HCT116 (cell line): ENCODE measurements at regions not wholly inside any gene's neighbourhood (a gene's known extent, or its start where the extent isn't known, plus 50 kb on each side); places are given as distances from the start of the nearest gene placed in this dataset.

Experiments used
- ATAC-seq: fragments of 200-7000 bp; cut with Tn5 transposase; 2 replicates; pipeline ENCODE4 v1.9.1; 2020; ENCODE audit warnings: mild to moderate bottlenecking, moderate library complexity
- BruUV-seq: library from RNA; stranded (reverse); fragments of 400-500 nt; replicated peaks from 2 replicates; lab custom pipeline; 2021; lab: Mats Ljungman, UMichigan
- CTCF ChIA-PET: fragments of 300-600 bp; sonication (Branson Sonifier 250); formaldehyde crosslinking; loops from one replicate; lab custom pipeline; 2021; ENCODE audit warnings: antibody characterized with exemption; lab: Charles Lee
- POLR2A ChIA-PET: fragments of 300-600, 350-600 bp; sonication (Branson Sonifier 250); formaldehyde crosslinking; loops from one replicate; lab custom pipeline; 2021; ENCODE audit warnings: antibody characterized with exemption; lab: Charles Lee
- RAD21 ChIA-PET, 2 experiments: fragments of 300-600 bp; sonication (Branson Sonifier 250); formaldehyde crosslinking; loops; one replicate each; lab custom pipeline; 2023; ENCODE audit warnings: low total read pairs in 2 of 2; ENCODE audit not compliant: uncharacterized antibody in 2 of 2, unreplicated experiment in 2 of 2, low non-redundant PET in 1 of 2; lab: Charles Lee
- DNase-seq: peaks from one replicate; pipeline ENCODE4 v3.0.0-alpha.2; 2010; ENCODE audit warnings: low read depth, low spot score
- H2AFZ ChIP-seq: fragments of 200-600 bp; shearing (Covaris generic), sonication (generic); 2 replicates; pipeline ENCODE4 v1.6.1; 2017; ENCODE audit warnings: low read depth, mixed run types, mixed read lengths, antibody characterized with exemption, low read length; ENCODE audit not compliant: poor library complexity, severe bottlenecking
- H3K27ac ChIP-seq: 2 replicates; pipeline ENCODE4 v1.5.1; 2012; ENCODE audit warnings: low read depth, low read length
- H3K27me3 ChIP-seq: fragments of 200-600 bp; sonication (generic); 2 replicates; pipeline ENCODE4 v1.6.1; 2016; ENCODE audit warnings: mixed run types, low read length, mixed read lengths; ENCODE audit not compliant: insufficient read depth
- H3K36me3 ChIP-seq, 2 experiments: fragments of 200-500 bp in 1 of 2; fragments of 200-600 bp in 1 of 2; sonication (Bioruptor generic) in 1 of 2; sonication (generic) in 1 of 2; 2 replicates each; pipeline versions ENCODE4 v1.5.1 to v1.6.1; 2014 to 2016; ENCODE audit warnings: low read length in 2 of 2, inconsistent platforms in 1 of 2, mixed read lengths in 1 of 2, mixed run types in 1 of 2; ENCODE audit not compliant: insufficient read depth in 2 of 2, control insufficient read depth in 1 of 2
- H3K4me1 ChIP-seq, 2 experiments: fragments of 200-600 bp in 1 of 2; sonication (generic) in 1 of 2; 2 replicates each; pipeline versions ENCODE4 v1.5.1 to v1.6.1; 2012 to 2017; ENCODE audit warnings: low read length in 2 of 2, inconsistent platforms in 1 of 2, mild to moderate bottlenecking in 1 of 2, mixed read lengths in 1 of 2, mixed run types in 1 of 2, moderate library complexity in 1 of 2; ENCODE audit not compliant: insufficient read depth in 2 of 2, control insufficient read depth in 1 of 2
- H3K4me2 ChIP-seq: fragments of 200-600 bp; sonication (generic); 2 replicates; pipeline ENCODE4 v1.6.1; 2017; ENCODE audit warnings: mixed run types, low read length, mixed read lengths
- H3K4me3 ChIP-seq, 2 experiments: fragments of 200-600 bp in 1 of 2; sonication (generic) in 1 of 2; replicated peaks in 1 of 2; 2 replicates each; pipeline ENCODE4 v1.5.1; 2011 to 2016; ENCODE audit warnings: low read length in 2 of 2, control low read depth in 1 of 2, low read depth in 1 of 2, mild to moderate bottlenecking in 1 of 2, mixed read lengths in 1 of 2, mixed run types in 1 of 2
- H3K79me2 ChIP-seq: fragments of 200-600 bp; sonication (generic); 2 replicates; pipeline ENCODE4 v1.6.1; 2017; ENCODE audit warnings: mild to moderate bottlenecking, mixed run types, low read length, moderate library complexity, mixed read lengths; ENCODE audit not compliant: insufficient read depth
- H3K9ac ChIP-seq: fragments of 200-600 bp; sonication (generic); 2 replicates; pipeline ENCODE4 v1.6.1; 2016; ENCODE audit warnings: low read length, mixed read lengths
- H3K9me2 ChIP-seq: fragments of 200-600 bp; sonication (generic), shearing (Covaris generic); 2 replicates; pipeline ENCODE4 v1.6.1; 2017; ENCODE audit warnings: mixed run types, mild to moderate bottlenecking, moderate library complexity; ENCODE audit not compliant: insufficient read depth
- H3K9me3 ChIP-seq, 2 experiments: fragments of 200-500 bp in 1 of 2; fragments of 200-600 bp in 1 of 2; sonication (Bioruptor generic) in 1 of 2; sonication (generic) in 1 of 2; 2 replicates each; pipeline ENCODE4 v1.6.1; 2014 to 2017; ENCODE audit warnings: low read length in 2 of 2, mixed read lengths in 2 of 2, inconsistent platforms in 1 of 2, low read depth in 1 of 2, mild to moderate bottlenecking in 1 of 2, mixed run types in 1 of 2, moderate library complexity in 1 of 2; ENCODE audit not compliant: control insufficient read depth in 1 of 2, insufficient read depth in 1 of 2
- H4K20me1 ChIP-seq: fragments of 200-600 bp; sonication (generic), shearing (Covaris generic); 2 replicates; pipeline ENCODE4 v1.6.1; 2017; ENCODE audit warnings: mixed run types, mild to moderate bottlenecking, moderate library complexity; ENCODE audit not compliant: insufficient read depth
- CBX3 ChIP-seq: IDR thresholded peaks from 2 replicates; pipeline ENCODE4 v1.6.1; 2012; ENCODE audit warnings: low read depth
- CTCF ChIP-seq, 3 experiments: fragments of 200-600 bp in 1 of 3; sonication (generic) in 1 of 3; IDR thresholded peaks in 2 of 3; conservative IDR thresholded peaks in 1 of 3; 2 replicates each; pipeline ENCODE4 v1.5.1; 2012 to 2017; ENCODE audit warnings: low read depth in 2 of 3, low read length in 2 of 3, antibody characterized with exemption in 1 of 3, borderline replicate concordance in 1 of 3, control low read depth in 1 of 3, mild to moderate bottlenecking in 1 of 3, mixed read lengths in 1 of 3, mixed run types in 1 of 3, moderate library complexity in 1 of 3; ENCODE audit not compliant: insufficient read depth in 1 of 3
- FOSL1 ChIP-seq: IDR thresholded peaks from 2 replicates; pipeline ENCODE4 v1.6.1; 2012; ENCODE audit warnings: low read depth
- POLR2A ChIP-seq: IDR thresholded peaks from 2 replicates; pipeline ENCODE4 v1.7.0; 2011; ENCODE audit warnings: borderline replicate concordance; ENCODE audit not compliant: insufficient read depth, insufficient read length; ENCODE audit errors: extremely low read depth
- POLR2AphosphoS5 ChIP-seq: IDR thresholded peaks from 2 replicates; pipeline ENCODE4 v1.6.1; 2011; ENCODE audit warnings: mild to moderate bottlenecking, low read depth, low read length, moderate library complexity
- RAD21 ChIP-seq: IDR thresholded peaks from 2 replicates; pipeline ENCODE4 v1.6.1; 2012; ENCODE audit warnings: low read depth, mild to moderate bottlenecking
- ZNF274 ChIP-seq: fragments of 200-500 bp; sonication (Bioruptor generic); IDR thresholded peaks from 2 replicates; pipeline ENCODE4 v1.6.1; 2014; ENCODE audit warnings: mild to moderate bottlenecking, low read depth, low read length, inconsistent platforms
- intact Hi-C: fragments of 100-400 bp; cut with micrococcal nuclease; formaldehyde crosslinking; loops from 2 replicates; pipeline ENCODE4 v1.10.0; 2022

DNA sequence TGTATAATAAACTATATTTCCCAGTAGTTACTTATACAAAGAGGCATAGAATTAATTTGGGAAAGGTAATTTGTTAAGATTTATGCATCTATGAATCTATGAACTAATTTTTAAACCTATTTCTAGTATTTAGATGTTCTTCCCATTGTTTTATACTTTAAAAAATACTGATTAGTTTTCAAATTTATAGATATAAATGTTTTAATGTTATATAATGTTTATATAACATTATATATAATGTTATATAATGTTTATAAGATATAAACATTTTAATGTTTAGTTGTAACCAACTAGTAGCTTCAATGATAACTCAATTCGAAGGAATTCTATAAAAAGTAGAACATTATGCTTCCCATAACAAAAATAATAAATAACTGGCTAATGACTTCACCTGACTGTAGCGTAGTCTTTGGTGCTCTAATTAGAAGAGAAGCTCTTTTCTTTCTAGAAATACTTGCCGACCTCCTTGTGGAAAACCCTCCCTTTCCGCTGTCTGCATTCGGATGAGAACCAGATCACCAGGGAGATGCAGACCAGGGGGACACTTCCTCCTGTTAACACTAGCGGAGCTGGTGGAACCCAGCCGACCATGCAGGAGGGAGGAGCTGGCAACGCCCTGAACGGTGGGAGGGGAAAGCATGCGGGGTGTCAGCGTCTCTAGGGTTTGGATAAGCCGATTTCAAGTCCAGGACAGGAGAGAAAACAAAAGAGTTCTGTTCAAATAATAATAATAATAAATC, 158.4 kb downstream of the OR2B2 start (continued):
- TF ChIP-seq CTCF (IDR thresholded peaks at IDR 0.05 in 2 of 3, conservative IDR thresholded peaks at IDR 0.05 in 1 of 3; ENCODE audit: borderline replicate concordance in 1 of 3, insufficient read depth in 1 of 3, low read depth in 2 of 3, low read length in 2 of 3) (peak in 2 of 3 experiments; percentile 10 to 28; a peak in 2 of 6 replicates), CBX3 (peak; percentile 63; the same call in 1 of the 2 replicates), ZNF274 (no peak)

DNA sequence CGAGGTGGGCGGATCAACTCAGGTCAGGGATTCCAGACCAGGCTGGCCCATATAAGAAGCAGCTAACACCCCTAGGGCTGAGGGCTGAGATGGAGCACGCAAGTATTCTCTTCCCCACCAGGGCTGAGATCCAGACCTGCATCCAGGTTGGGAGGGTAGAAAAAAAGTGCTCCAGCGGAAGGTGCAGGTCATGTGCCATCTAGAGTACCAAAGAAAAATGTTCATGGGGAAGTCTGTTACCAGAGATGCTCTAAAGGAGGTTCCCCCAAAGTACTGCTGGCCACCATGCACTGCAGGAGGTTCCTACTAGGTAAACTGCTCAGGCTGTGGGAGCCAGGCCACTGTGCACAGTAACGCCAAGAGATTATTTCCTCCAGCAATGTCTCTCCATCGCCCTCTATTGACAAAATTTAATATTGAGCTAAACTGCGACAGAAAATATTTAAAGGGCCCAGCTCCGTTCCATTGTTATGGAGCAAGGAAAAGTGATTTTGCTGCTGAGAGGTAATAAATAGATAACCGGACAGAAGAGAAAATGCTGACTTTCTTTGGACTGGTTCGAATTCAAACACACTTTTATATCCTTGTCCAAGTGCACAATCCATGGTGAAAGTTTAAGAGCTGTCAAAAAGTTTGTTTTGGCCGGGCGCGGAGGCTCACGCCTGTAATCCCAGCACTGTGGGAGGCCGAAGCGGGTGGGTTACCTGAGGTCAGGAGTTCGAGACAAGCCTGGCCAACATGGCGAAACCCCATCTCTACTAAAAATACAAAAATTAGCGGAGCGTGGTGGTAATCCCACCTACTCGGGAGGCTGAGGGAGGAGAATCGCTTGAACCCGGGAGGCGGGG, 159.9 kb downstream of the OR2B2 start:
- peak; percentile 81 for DNase-seq
- Histone ChIP-seq H3K79me2 (no peaks in the 10 kb centered on the region), H3K4me2 (peak overlapping the region; percentile 93), H3K4me3 (peak overlapping the region; percentile 50 to 67)
- intact Hi-C loops: loop anchor here (1.0 to 10.0 kb wide), 11 partner anchors 31 to 590 kb away; partner anchors contain the start of gene ZNF184
- CTCF ChIA-PET: interaction anchor here (0.6 to 1.6 kb wide), 36 partner anchors 8 to 593 kb away, joined by 3 to 12 read pairs (median 4); no protein-coding TSS in a partner anchor
- TF ChIP-seq CTCF (IDR thresholded peaks at IDR 0.05 in 2 of 3, conservative IDR thresholded peaks at IDR 0.05 in 1 of 3; ENCODE audit: borderline replicate concordance in 1 of 3, insufficient read depth in 1 of 3, low read depth in 2 of 3, low read length in 2 of 3): peak; percentile 72 to 78 (median 76); a peak in 5 of 6 replicates
- TF ChIP-seq POLR2A: no peak
- no peak for TF ChIP-seq FOSL1
- TF ChIP-seq CBX3: 0 out of 2 replicates have a peak, but pooled peaks have one; percentile 15
- TF ChIP-seq RAD21: peak; percentile 90
- TF ChIP-seq POLR2AphosphoS5: no peak
- TF ChIP-seq, all 23 proteins: peak for 3
- Histone ChIP-seq H3K9ac (peak overlapping the region; percentile 67), H3K36me3 (no peaks in the 10 kb centered on the region), H3K27ac (peak overlapping the region; percentile 59), H3K27me3 (no peaks in the 10 kb centered on the region), H3K9me2 (no peaks in the 10 kb centered on the region), H3K4me1 (peaks cover 6 to 35% of the 10 kb centered on the region in 2 experiments), H4K20me1 (no peaks in the 10 kb centered on the region), H2AFZ (peak overlapping the region; percentile 99), H3K9me3 (no peaks in the 10 kb centered on the region)
- ChIA-PET POLR2A (interaction anchor here (0.7 to 1.4 kb wide), 12 partner anchors 20 to 273 kb away, joined by 3 to 5 read pairs (median 4); a partner anchor contains a TSS), RAD21 (interaction anchor here (0.6 to 1.0 kb wide), 7 partner anchors 13 to 247 kb away, joined by 3 to 5 read pairs (median 3); no protein-coding TSS in a partner anchor)
- no TSS peak for BruUV-seq
- peak; percentile 73 for ATAC-seq
